PC-9 (cell line): ENCODE measurements at regions not wholly inside any gene's neighbourhood (a gene's known extent, or its start where the extent isn't known, plus 50 kb on each side); places are given as distances from the start of the nearest gene placed in this dataset.

Experiments used
- BruUV-seq: library from RNA; stranded (reverse); fragments of 400-500 nt; replicated peaks from 2 replicates; lab custom pipeline; 2021; lab: Mats Ljungman, UMichigan
- CTCF ChIA-PET: fragments of 300-600 bp; sonication (Branson Sonifier 250); formaldehyde crosslinking; loops from one replicate; lab custom pipeline; 2022; ENCODE audit warnings: antibody characterized with exemption; lab: Charles Lee
- POLR2A ChIA-PET: fragments of 300-600 bp; sonication (Branson Sonifier 250); formaldehyde crosslinking; loops from one replicate; lab custom pipeline; 2022; ENCODE audit warnings: antibody characterized with exemption; ENCODE audit not compliant: unreplicated experiment; lab: Charles Lee
- DNase-seq, 2 experiments: peaks; one replicate each; pipeline versions ENCODE4 v3.0.0 to v3.0.0-alpha.2; 2015 to 2022; ENCODE audit warnings: mixed read lengths in 1 of 2
- H2AFZ ChIP-seq: fragments of 200-600 bp; sonication (generic); 2 replicates; pipeline ENCODE4 v1.8.1; 2017; ENCODE audit warnings: antibody characterized with exemption
- H3F3A ChIP-seq: fragments of 200-600 bp; sonication (generic); 2 replicates; pipeline ENCODE4 v1.8.1; 2017; ENCODE audit warnings: antibody characterized with exemption, mild to moderate bottlenecking, low read depth; ENCODE audit not compliant: insufficient read depth
- H3K27ac ChIP-seq: fragments of 200-600 bp; sonication (generic); 2 replicates; pipeline ENCODE4 v1.6.1; 2016; ENCODE audit warnings: mixed run types
- H3K27me3 ChIP-seq: fragments of 200-600 bp; sonication (generic); 2 replicates; pipeline ENCODE4 v1.6.1; 2016; ENCODE audit warnings: low read depth, mixed run types; ENCODE audit not compliant: insufficient read depth
- H3K36me3 ChIP-seq: fragments of 200-600 bp; sonication (generic); 2 replicates; pipeline ENCODE4 v1.6.1; 2016; ENCODE audit warnings: low read depth, mixed run types
- H3K4me1 ChIP-seq: fragments of 200-600 bp; sonication (generic); replicated peaks from 2 replicates; pipeline ENCODE4 v1.6.1; 2016; ENCODE audit warnings: mixed run types; ENCODE audit not compliant: insufficient read depth
- H3K4me2 ChIP-seq: fragments of 200-600 bp; sonication (generic); 2 replicates; pipeline ENCODE4 v1.6.1; 2017; ENCODE audit warnings: mixed run types
- H3K4me3 ChIP-seq: fragments of 200-600 bp; sonication (generic); 2 replicates; pipeline ENCODE4 v1.6.1; 2016; ENCODE audit warnings: mixed run types
- H3K79me2 ChIP-seq: fragments of 200-600 bp; sonication (generic); 2 replicates; pipeline ENCODE4 v1.6.1; 2017; ENCODE audit warnings: low read depth, mixed run types
- H3K9me2 ChIP-seq: fragments of 200-600 bp; sonication (generic); 2 replicates; pipeline ENCODE4 v1.8.1; 2017; ENCODE audit warnings: mild to moderate bottlenecking; ENCODE audit not compliant: insufficient read depth
- H3K9me3 ChIP-seq: fragments of 200-600 bp; sonication (generic); 2 replicates; pipeline ENCODE4 v1.8.1; 2016; ENCODE audit warnings: low read depth; ENCODE audit not compliant: insufficient read depth
- H4K20me1 ChIP-seq: fragments of 200-600 bp; sonication (generic); 2 replicates; pipeline ENCODE4 v1.8.1; 2017; ENCODE audit not compliant: insufficient read depth
- CTCF ChIP-seq: fragments of 200-600 bp; sonication (generic); conservative IDR thresholded peaks from 2 replicates; pipeline ENCODE4 v1.6.1; 2017; ENCODE audit warnings: mixed run types, antibody characterized with exemption, mild to moderate bottlenecking, moderate library complexity
- EZH2 ChIP-seq: fragments of 200-600 bp; sonication (generic); IDR thresholded peaks from 2 replicates; pipeline ENCODE4 v1.8.0; 2017; ENCODE audit warnings: antibody characterized with exemption, low read depth
- intact Hi-C: fragments of 100-400 bp; cut with micrococcal nuclease; formaldehyde crosslinking; loops from one replicate; pipeline ENCODE4 v1.10.0; 2022; ENCODE audit not compliant: unreplicated experiment

- no peak for DNase-seq
- H3K27ac ChIP-seq: no peak overlapping the region
- CTCF ChIA-PET: no interaction called here
- POLR2A ChIA-PET: no interaction called here
- intact Hi-C loops: no loop called here
- H3K27me3 ChIP-seq: no peaks in the 10 kb centered on the region
- no peak overlapping the region for H3K4me2 ChIP-seq
- no peaks in the 10 kb centered on the region for H3K36me3 ChIP-seq
- H3F3A ChIP-seq: no peaks in the 10 kb centered on the region
- BruUV-seq: no TSS peak
- no peaks in the 10 kb centered on the region for H3K9me2 ChIP-seq
- H3K79me2 ChIP-seq: no peaks in the 10 kb centered on the region
- H3K4me1 ChIP-seq: no peaks in the 10 kb centered on the region
- H4K20me1 ChIP-seq: no peaks in the 10 kb centered on the region
- no peak overlapping the region for H3K4me3 ChIP-seq
- no peak overlapping the region for H2AFZ ChIP-seq
- no peak for TF ChIP-seq CTCF
- no peaks in the 10 kb centered on the region for H3K9me3 ChIP-seq
Measured at GRCh38 chr5:124236361-124237205, 509.9 kb downstream of the ZNF608 start.

GRCh38 chr5:124235576-124235975 is 510.9 kb downstream of the ZNF608 start:
- Histone ChIP-seq H3F3A (no peaks in the 10 kb centered on the region), H3K4me2 (no peak overlapping the region), H3K36me3 (no peaks in the 10 kb centered on the region), H2AFZ (no peak overlapping the region), H4K20me1 (no peaks in the 10 kb centered on the region), H3K4me1 (no peaks in the 10 kb centered on the region), H3K27ac (no peak overlapping the region), H3K9me2 (no peaks in the 10 kb centered on the region), H3K9me3 (no peaks in the 10 kb centered on the region), H3K4me3 (no peak overlapping the region), H3K27me3 (no peaks in the 10 kb centered on the region), H3K79me2 (no peaks in the 10 kb centered on the region)
- TF ChIP-seq EZH2 (no peak), CTCF (no peak)
- ChIA-PET POLR2A (no interaction called here), CTCF (no interaction called here)
- intact Hi-C loops: no loop called here
- no TSS peak for BruUV-seq
- no peak for DNase-seq

- Histone ChIP-seq H3F3A (no peaks in the 10 kb centered on the region), H3K4me3 (no peak overlapping the region), H2AFZ (no peak overlapping the region), H4K20me1 (no peaks in the 10 kb centered on the region), H3K9me3 (no peaks in the 10 kb centered on the region), H3K36me3 (no peaks in the 10 kb centered on the region), H3K4me2 (no peak overlapping the region), H3K79me2 (no peaks in the 10 kb centered on the region), H3K9me2 (no peaks in the 10 kb centered on the region), H3K4me1 (no peaks in the 10 kb centered on the region), H3K27ac (no peak overlapping the region), H3K27me3 (no peaks in the 10 kb centered on the region)
- no peak for TF ChIP-seq CTCF
- no peak for TF ChIP-seq EZH2
- ChIA-PET CTCF (no interaction called here), POLR2A (no interaction called here)
- intact Hi-C loops: no loop called here
- DNase-seq: no peak
- no TSS peak for BruUV-seq
Measured at GRCh38 chr5:124234770-124235562, 511.5 kb downstream of the ZNF608 start.
